Prostate gland (tissue), 2 donors: ENCODE measurements at regions not wholly inside any gene's neighbourhood (a gene's known extent, or its start where the extent isn't known, plus 50 kb on each side); places are given as distances from the start of the nearest gene placed in this dataset.

ENCODE experiments used
- CTCF ChIP-seq, 4 experiments: fragments of 200-600 bp in 2 of 4; fragments of 450-650 bp in 2 of 4; sonication (generic) in 2 of 4; IDR thresholded peaks; 1 replicate in 3 of 4; 2 replicates in 1 of 4; pipeline ENCODE4 v1.5.1; 2016 to 2019; ENCODE audit warnings: antibody characterized with exemption in 4 of 4, mild to moderate bottlenecking in 2 of 4, moderate library complexity in 2 of 4
- POLR2A ChIP-seq: fragments of 450-650 bp; IDR thresholded peaks from one replicate; pipeline ENCODE4 v1.6.1; 2016; ENCODE audit warnings: antibody characterized with exemption, mild to moderate bottlenecking
- POLR2AphosphoS5 ChIP-seq: sonication (generic); formaldehyde crosslinking; IDR thresholded peaks from one replicate; pipeline ENCODE4 v1.6.1; 2017; ENCODE audit warnings: antibody characterized with exemption

- TF ChIP-seq CTCF (IDR thresholded peaks at IDR 0.05) = no peak
- TF ChIP-seq POLR2AphosphoS5 = no peak
- no peak for TF ChIP-seq POLR2A
Observed at GRCh38 chr15:92268900-92269299, 124.8 kb upstream of the ST8SIA2 start.
